IMR-90 (cell line): ENCODE measurements at regions not wholly inside any gene's neighbourhood (a gene's known extent, or its start where the extent isn't known, plus 50 kb on each side); places are given as distances from the start of the nearest gene placed in this dataset.
"Not testable (repeated sequence)": the region's sequence is repeated elsewhere in the genome, so short reads cannot be mapped to it uniquely, and the experiment has no call there.

Source experiments
- ATAC-seq: fragments of 200-7000 bp; cut with Tn5 transposase; 2 replicates; pipeline ENCODE4 v1.9.1; 2020; ENCODE audit warnings: low read depth, mild to moderate bottlenecking, moderate library complexity
- BruUV-seq: library from RNA; stranded (reverse); fragments of 400-500 nt; replicated peaks from 2 replicates; lab custom pipeline; 2021; lab: Mats Ljungman, UMichigan
- CTCF ChIA-PET: fragments of 300-600 bp; formaldehyde crosslinking; extraction: SDS; loops from one replicate; lab custom pipeline; 2021; ENCODE audit warnings: antibody characterized with exemption; lab: Yijun Ruan, JAX
- POLR2A ChIA-PET: fragments of 300-600 bp; sonication (Branson Sonifier 250); formaldehyde crosslinking; loops from one replicate; lab custom pipeline; 2022; ENCODE audit warnings: antibody characterized with exemption; ENCODE audit not compliant: unreplicated experiment; lab: Charles Lee
- DNase-seq: peaks from one replicate; pipeline ENCODE4 v3.0.0; 2013
- H2AFZ ChIP-seq: replicated peaks from 2 replicates; pipeline ENCODE3; 2013; ENCODE audit warnings: low read length, mild to moderate bottlenecking; ENCODE audit not compliant: poor library complexity
- H2AK5ac ChIP-seq: 2 replicates; pipeline ENCODE4 v1.6.1; 2013; ENCODE audit warnings: low read depth, low read length, inconsistent platforms
- H2AK9ac ChIP-seq: replicated peaks from 2 replicates; pipeline ENCODE3; 2013; ENCODE audit warnings: mild to moderate bottlenecking, low read depth, low read length, moderate library complexity; ENCODE audit not compliant: poor library complexity
- H2BK120ac ChIP-seq: 2 replicates; pipeline ENCODE4 v1.6.1; 2013; ENCODE audit warnings: low read depth, low read length, inconsistent platforms
- H2BK15ac ChIP-seq: 3 replicates; pipeline ENCODE4 v1.6.1; 2013; ENCODE audit warnings: low read depth, low read length, inconsistent platforms
- H2BK20ac ChIP-seq: 2 replicates; pipeline ENCODE4 v1.6.1; 2013; ENCODE audit warnings: low read depth, mild to moderate bottlenecking, inconsistent platforms, low read length, moderate library complexity
- H2BK5ac ChIP-seq: 2 replicates; pipeline ENCODE4 v1.6.1; 2013; ENCODE audit warnings: mild to moderate bottlenecking, low read depth, low read length, inconsistent platforms; ENCODE audit not compliant: poor library complexity, severe bottlenecking
- H3K14ac ChIP-seq: replicated peaks from 2 replicates; pipeline ENCODE4 v1.6.1; 2013; ENCODE audit warnings: low read depth, low read length, inconsistent platforms
- H3K18ac ChIP-seq: 2 replicates; pipeline ENCODE4 v1.6.1; 2013; ENCODE audit warnings: low read depth, low read length, control low read depth
- H3K23ac ChIP-seq: 2 replicates; pipeline ENCODE4 v1.6.1; 2013; ENCODE audit warnings: low read depth, low read length, inconsistent platforms
- H3K27ac ChIP-seq: 2 replicates; pipeline ENCODE4 v1.5.1; 2013; ENCODE audit warnings: mild to moderate bottlenecking, control low read depth, low read length; ENCODE audit not compliant: insufficient read depth
- H3K27me3 ChIP-seq: 2 replicates; pipeline ENCODE4 v1.6.1; 2013; ENCODE audit warnings: low read length; ENCODE audit not compliant: control insufficient read depth, insufficient read depth
- H3K36me3 ChIP-seq: 2 replicates; pipeline ENCODE4 v1.6.1; 2013; ENCODE audit warnings: low read length, mixed read lengths; ENCODE audit not compliant: control insufficient read depth, insufficient read depth
- H3K4ac ChIP-seq: 2 replicates; pipeline ENCODE4 v1.6.1; 2013; ENCODE audit warnings: low read depth, low read length, inconsistent platforms
- H3K4me1 ChIP-seq: 2 replicates; pipeline ENCODE4 v1.6.1; 2013; ENCODE audit warnings: low read length, mixed read lengths; ENCODE audit not compliant: control insufficient read depth, insufficient read depth
- H3K4me2 ChIP-seq: 2 replicates; pipeline ENCODE4 v1.6.1; 2013; ENCODE audit warnings: low read depth, mild to moderate bottlenecking, control low read depth, low read length, moderate library complexity
- H3K4me3 ChIP-seq: 2 replicates; pipeline ENCODE4 v1.5.1; 2013; ENCODE audit warnings: low read depth, mild to moderate bottlenecking, control low read depth, low read length, moderate library complexity; ENCODE audit not compliant: insufficient read depth
- H3K56ac ChIP-seq: 2 replicates; pipeline ENCODE4 v1.6.1; 2013; ENCODE audit warnings: low read length, inconsistent platforms; ENCODE audit not compliant: insufficient read depth; ENCODE audit errors: extremely low read depth
- H3K79me1 ChIP-seq, 2 experiments: 2 replicates each; pipeline ENCODE4 v1.6.1; 2013; ENCODE audit warnings: low read length in 2 of 2, inconsistent platforms in 1 of 2, low read depth in 1 of 2
- H3K9ac ChIP-seq: 2 replicates; pipeline ENCODE4 v1.6.1; 2013; ENCODE audit warnings: low read depth, low read length, control low read depth
- H3K9me1 ChIP-seq: 2 replicates; pipeline ENCODE4 v1.6.1; 2013; ENCODE audit warnings: low read length, inconsistent platforms; ENCODE audit not compliant: insufficient read depth
- H3K9me3 ChIP-seq: 2 replicates; pipeline ENCODE4 v1.6.1; 2013; ENCODE audit warnings: low read length; ENCODE audit not compliant: control insufficient read depth, insufficient read depth
- H4K20me1 ChIP-seq: 2 replicates; pipeline ENCODE4 v1.6.1; 2013; ENCODE audit warnings: low read length, inconsistent platforms; ENCODE audit not compliant: insufficient read depth
- H4K5ac ChIP-seq: 2 replicates; pipeline ENCODE4 v1.6.1; 2013; ENCODE audit warnings: mild to moderate bottlenecking, low read depth, low read length, control low read depth
- H4K8ac ChIP-seq, 2 experiments: 2 replicates each; pipeline ENCODE4 v1.6.1; 2013; ENCODE audit warnings: low read depth in 2 of 2, low read length in 2 of 2, control low read depth in 1 of 2, inconsistent platforms in 1 of 2
- H4K91ac ChIP-seq: 2 replicates; pipeline ENCODE4 v1.6.1; 2013; ENCODE audit warnings: low read depth, low read length, inconsistent platforms; ENCODE audit not compliant: insufficient read depth
- RAD21 ChIP-seq: IDR thresholded peaks from 2 replicates; pipeline ENCODE4 v1.6.1; 2012; ENCODE audit warnings: low read length, improper control_type of control experiment
- WGBS, 2 experiments: methylation state at CpG; one replicate each; pipeline versions ENCODE4 v1.1.5 to v1.1.7; 2013; ENCODE audit warnings: missing lambda C conversion rate in 2 of 2; ENCODE audit not compliant: insufficient read length in 1 of 2; ENCODE audit errors: extremely low coverage in 2 of 2; 5-methylcytosine and 5-hydroxymethylcytosine counted together
- dilution Hi-C: fragments of 300-500 bp; cut with HindIII; formaldehyde crosslinking; loops from one replicate; pipeline ENCODE4 v1.14.3; 2018; ENCODE audit warnings: low sequenced_read_pairs; ENCODE audit not compliant: unreplicated experiment
- in situ Hi-C: fragments of 300-500 bp; cut with MboI; formaldehyde crosslinking; loops from 3 replicates; pipeline ENCODE4 v1.14.3; 2019; ENCODE audit warnings: low sequenced_read_pairs, inconsistent platforms, mixed read lengths
- intact Hi-C: fragments of 100-400 bp; cut with micrococcal nuclease; formaldehyde crosslinking; loops from 2 replicates; pipeline ENCODE4 v1.10.0; 2022

GRCh38 chr1:224041032-224041431 lies 72.9 kb upstream of the FBXO28 start:
- Histone ChIP-seq H4K20me1 (no peaks in the 10 kb centered on the region), H3K79me1 (no peaks in the 10 kb centered on the region), H3K9ac (no peak overlapping the region), H3K9me1 (peaks cover 3% of the 10 kb centered on the region; the same call in 1 of the 2 replicates), H3K56ac (no peak overlapping the region), H4K91ac (no peak overlapping the region), H4K5ac (no peak overlapping the region), H3K27ac (no peak overlapping the region), H2AFZ (no peak overlapping the region), H3K27me3 (peaks cover 7% of the 10 kb centered on the region), H3K18ac (no peak overlapping the region), H2AK9ac (no peak overlapping the region), H2BK20ac (no peak overlapping the region), H2BK120ac (no peak overlapping the region), H3K23ac (no peak overlapping the region), H3K4me2 (no peak overlapping the region), H2BK15ac (no peak overlapping the region), H2BK5ac (no peak overlapping the region), H4K8ac (no peak overlapping the region), H3K4me3 (no peak overlapping the region), H3K9me3 (no peaks in the 10 kb centered on the region), H3K36me3 (no peaks in the 10 kb centered on the region), H3K14ac (no peak overlapping the region), H3K4me1 (no peaks in the 10 kb centered on the region), H3K4ac (no peak overlapping the region), H2AK5ac (no peak overlapping the region)
- dilution Hi-C loops (no loop called here), in situ Hi-C loops (no loop called here), intact Hi-C loops (no loop called here)
- 87% methylated on average over 2 of the region's 3 CpGs; no CpG with 5 or more reads in 1 of the 2 experiments for WGBS, 2 experiments
- ChIA-PET POLR2A (no interaction called here), CTCF (no interaction called here)
- BruUV-seq, result no TSS peak
- TF ChIP-seq RAD21, result no peak
- DNase-seq (no peak), ATAC-seq (no peak)

- H2BK20ac ChIP-seq, H4K5ac ChIP-seq, H2AK9ac ChIP-seq, H3K4me3 ChIP-seq, H3K4me1 ChIP-seq, H3K27me3 ChIP-seq, H2BK120ac ChIP-seq, H3K4me2 ChIP-seq, dilution Hi-C loops, H3K18ac ChIP-seq, H3K23ac ChIP-seq, H3K4ac ChIP-seq, H4K91ac ChIP-seq, H4K8ac ChIP-seq, H3K36me3 ChIP-seq, H3K9ac ChIP-seq, H2BK5ac ChIP-seq, in situ Hi-C loops, H4K20me1 ChIP-seq, H2AFZ ChIP-seq, H3K9me1 ChIP-seq, H3K14ac ChIP-seq, DNase-seq, ATAC-seq, H2BK15ac ChIP-seq, H3K9me3 ChIP-seq, intact Hi-C loops, CTCF ChIA-PET, H2AK5ac ChIP-seq, H3K27ac ChIP-seq, H3K56ac ChIP-seq, POLR2A ChIA-PET, BruUV-seq, H3K79me1 ChIP-seq: not testable (repeated sequence)
Measured at GRCh38 chr1:224040423-224040822, 73.5 kb upstream of the FBXO28 start.
